HG03520 (cell line): ENCODE measurements at regions not wholly inside any gene's neighbourhood (a gene's known extent, or its start where the extent isn't known, plus 50 kb on each side); places are given as distances from the start of the nearest gene placed in this dataset.

Experiments
- ATAC-seq: cut with Tn5 transposase; IDR thresholded peaks from one replicate; pipeline ENCODE4 v1.9.1; 2021; ENCODE audit warnings: mild to moderate bottlenecking, moderate library complexity; ENCODE audit not compliant: unreplicated experiment

DNA sequence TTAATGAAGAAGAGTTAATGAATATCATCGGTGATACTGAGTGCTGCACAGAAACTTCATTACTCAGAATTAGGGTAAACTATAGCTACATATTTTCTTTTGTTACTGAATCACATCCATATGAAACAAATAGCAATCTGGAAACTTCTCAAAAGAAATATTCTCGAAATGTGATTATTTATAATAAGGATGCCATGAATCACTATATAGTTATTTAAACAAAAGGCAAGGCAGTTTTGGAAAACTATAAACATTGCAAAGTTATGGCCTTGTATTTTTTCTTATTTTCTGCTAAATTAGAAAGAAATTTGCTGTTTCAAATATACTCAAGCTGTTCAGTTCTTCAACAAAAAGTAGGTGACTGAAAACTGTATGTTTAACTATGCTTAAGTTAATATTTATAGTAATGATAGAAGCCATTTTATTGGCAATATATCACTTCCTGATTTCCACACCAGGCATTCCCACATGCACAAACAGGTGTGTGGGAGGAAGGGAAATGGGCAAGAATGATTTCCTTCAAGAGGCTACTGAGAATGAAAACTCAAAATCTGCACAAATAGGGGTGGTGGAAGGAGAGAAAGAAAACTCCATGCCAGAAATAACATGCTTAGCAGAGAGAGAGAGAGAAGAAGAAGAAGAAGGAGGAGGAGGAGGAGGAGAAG lies 74.5 kb upstream of the FRY start:
- ATAC-seq: no peak

DNA sequence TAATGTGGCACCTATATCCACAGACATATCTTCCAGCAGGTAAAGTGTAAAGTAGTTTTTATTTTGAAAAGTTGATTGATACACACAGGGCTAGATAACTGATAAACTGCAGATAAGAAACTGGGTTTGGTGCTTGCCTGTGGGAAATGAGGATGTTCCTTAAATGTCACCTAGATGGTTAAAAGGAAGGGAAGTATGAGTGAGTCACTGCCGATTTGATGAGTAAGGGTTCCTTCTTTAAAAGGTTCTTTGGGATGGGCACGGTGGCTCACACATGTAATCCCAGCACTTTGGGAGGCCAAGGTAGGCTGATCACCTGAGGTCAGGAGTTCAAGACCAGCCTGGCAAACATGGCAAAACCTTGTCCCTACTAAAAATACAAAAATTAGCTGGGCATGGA lies 73.8 kb upstream of the FRY start:
- ATAC-seq: no peak

DNA sequence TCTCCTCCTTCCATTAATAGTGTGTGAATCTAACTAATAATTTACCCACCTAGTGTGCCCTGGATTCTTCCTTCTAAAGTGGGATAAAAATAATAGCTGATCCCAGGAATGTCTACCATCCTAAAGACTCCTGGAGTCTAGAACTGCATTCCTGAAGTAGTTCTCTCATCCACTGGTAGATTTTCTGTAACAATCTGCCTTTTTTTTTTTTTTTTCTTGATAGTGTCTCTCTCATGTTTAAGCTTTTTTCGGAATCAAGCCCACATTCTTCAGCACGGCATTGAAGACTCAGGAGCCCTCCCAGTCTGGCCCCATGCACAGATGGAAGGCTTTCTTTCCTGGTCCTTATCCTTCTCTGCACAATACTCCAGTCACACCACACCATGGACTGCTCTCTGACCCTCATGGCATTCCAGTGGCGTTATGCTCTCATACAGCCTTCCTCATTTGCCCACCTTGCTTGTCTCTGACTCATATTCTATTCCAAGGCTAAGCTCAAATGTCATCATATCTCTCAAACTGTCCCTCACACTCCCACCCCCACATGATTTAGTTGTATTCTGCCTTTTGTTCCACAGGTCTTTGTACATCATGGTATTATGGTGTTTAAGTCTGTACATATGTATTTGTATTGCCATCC lies 68.7 kb upstream of the FRY start:
- ATAC-seq: no peak

DNA sequence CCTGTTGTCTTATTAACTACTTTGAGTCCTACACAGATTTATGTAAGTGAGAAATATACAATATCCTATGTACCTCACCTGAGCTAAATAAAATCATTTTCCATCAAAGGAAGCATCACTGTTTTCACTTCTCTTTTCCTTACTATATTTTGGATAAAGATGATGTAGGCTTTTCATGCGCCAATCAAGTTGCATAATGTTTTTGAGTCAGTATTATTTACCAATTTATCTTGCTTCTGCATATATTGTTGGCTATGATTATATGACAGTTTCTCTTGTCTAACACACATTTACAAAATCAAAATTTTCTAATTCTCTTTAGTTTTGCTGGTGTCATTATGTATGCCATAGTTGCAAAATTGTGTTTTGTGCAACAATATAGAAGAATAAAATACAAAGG lies 67.9 kb upstream of the FRY start:
- ATAC-seq: no peak

DNA sequence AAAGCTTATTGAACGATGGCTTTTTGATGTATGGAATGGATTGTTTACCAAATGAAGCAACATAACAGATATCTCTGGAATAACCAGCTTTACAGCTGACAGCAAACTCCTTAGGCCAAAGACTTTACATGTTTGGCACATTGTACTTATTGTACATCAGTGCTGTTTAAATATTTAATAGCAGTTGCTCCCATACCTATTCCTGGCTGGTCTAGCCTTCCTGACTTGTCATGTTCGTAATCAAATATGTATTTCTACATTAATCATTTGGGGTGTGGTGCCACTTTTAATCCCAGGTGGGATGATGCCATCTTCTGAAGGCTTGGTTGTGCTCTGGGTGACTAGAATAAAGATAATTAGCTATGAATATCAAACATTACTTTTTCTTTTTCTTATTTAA lies 67.4 kb upstream of the FRY start:
- ATAC-seq: no peak

DNA sequence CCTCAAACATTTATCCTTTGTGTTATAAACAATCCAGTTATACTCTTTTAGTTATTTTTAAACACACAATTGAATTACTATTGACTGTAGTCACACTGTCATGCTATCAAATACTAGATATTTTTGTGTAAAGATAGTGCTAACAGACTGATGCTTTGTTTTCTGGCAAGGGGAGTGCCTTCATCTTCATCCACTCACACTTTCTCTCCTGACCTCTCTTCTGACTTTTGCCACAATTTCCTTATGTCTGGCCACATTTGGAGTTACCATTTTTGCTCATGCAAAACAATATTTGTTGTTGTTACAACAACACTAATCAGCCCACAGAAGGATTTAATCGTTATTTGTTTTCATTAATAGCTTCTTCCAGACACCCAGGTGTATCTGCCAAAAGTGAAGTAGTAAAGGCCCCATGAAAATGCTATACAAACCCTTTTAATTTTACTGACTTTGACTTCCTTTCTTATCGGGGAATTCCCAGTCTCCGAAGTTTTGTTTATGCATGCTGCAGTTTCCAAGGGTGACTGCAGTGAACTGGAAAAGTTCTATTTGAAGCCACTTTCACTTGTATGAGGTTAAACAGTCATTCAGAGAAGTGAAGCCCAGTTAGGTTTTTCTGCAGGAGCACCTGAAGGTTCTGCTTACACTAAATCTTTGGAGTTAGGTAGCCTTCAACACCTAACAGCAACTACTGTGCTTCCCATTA lies 66.1 kb upstream of the FRY start:
- ATAC-seq: peak; percentile 91

DNA sequence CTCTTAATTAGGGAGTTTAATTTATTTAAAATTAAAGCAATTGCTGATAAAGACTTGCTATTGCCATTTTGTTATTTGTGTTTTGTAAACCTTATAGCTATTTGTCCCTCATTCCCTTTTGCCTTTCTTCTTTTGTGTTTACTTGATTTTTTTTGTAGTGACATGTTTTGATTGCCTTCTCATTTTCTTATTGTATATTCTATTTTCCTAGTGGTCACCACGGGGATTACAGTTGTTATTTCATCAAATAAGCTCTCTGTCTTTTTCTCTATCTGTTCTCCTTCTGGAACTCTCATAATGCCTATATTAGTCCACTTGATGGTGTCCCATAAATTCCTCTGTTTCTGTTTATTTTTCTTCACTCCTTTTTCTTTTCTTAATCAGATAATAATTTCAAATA lies 64.4 kb upstream of the FRY start:
- no peak for ATAC-seq

DNA sequence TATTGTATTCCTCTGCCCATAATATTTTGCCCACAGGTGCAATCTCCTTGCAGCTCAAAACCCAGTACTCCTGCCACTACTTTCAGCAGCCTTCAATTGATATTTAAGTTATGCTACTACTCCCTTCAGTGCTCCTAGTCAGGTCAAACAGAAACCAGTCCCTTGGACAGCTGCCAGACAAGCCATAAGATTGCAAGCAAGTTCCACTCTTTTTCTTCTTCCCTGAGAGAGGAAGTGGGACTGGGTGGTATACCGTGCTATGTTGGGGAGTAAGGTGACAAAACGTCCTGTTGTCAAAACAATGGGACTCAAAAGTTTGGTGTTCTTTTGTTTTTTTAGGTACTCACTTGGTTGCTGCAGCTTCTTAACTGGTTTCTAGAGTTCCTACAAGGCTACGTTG lies 63.1 kb upstream of the FRY start:
- no peak for ATAC-seq

DNA sequence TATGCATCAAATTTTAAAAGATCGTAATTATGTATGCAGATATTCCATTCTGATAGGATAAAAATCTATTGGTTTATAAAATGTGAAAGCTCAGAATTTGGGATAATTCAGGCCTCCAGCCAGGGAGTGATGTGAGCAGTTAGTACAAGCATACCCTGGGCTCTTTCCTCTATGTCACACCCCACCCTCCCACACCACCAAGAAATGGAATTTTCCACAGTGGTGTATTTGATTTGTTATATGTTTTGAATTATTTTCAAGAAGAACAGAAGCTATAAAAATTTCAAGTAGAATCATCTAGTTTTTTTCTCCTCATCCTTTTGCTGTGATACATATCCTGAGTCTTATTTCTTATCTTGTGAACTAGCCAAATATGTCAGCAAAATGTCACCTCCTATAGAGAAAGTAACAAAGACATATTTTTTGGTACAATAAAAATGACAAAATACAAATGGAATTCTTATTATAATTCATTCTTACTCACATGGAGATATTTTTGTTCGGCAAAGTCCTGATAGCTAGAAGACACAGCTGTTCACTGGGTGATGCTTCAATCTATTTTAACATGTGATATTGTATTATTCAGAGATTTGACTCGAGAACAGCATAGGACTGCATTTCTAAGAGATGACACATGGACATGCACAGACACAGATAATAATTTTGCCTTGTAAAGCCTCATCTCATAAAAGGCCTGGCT lies 61.2 kb upstream of the FRY start:
- no peak for ATAC-seq

DNA sequence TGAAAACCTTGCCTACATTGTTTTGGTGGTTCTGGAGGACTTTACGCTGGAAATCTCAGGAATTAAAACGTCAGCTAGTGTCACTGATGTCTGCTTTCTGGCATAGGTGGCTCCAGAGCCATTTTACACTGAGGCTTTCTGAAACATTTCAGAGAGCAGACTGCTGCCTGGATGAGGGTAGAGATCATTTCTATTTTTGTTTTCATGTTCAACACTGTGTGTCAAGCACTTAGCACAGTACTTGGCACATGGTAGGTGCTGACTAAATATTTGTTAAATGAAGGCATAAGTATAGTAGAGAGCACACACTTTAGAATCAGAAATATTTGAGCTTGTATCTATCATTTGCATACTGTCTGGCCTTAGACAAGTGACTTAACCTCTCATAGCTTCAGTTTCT lies 59.1 kb upstream of the FRY start:
- no peak for ATAC-seq

DNA sequence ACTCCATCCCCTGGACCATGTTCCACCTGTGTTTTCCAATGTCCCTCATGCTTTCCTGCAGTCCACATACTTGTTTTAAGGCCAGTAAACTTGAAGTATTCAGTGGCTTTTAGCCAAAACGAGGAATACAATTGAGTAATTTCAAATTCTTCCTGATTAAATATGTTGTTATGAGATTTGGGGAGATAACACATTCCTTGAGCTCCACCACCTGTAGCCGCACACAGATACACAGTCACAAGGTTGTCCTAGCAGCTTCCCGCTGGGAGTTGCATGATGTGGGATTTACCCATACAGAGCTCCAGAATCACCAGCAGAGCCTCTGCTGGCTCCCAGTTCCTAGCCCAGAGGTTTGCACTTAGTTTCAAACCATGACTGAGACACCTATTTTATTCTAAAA lies 53.6 kb upstream of the FRY start:
- no peak for ATAC-seq

DNA sequence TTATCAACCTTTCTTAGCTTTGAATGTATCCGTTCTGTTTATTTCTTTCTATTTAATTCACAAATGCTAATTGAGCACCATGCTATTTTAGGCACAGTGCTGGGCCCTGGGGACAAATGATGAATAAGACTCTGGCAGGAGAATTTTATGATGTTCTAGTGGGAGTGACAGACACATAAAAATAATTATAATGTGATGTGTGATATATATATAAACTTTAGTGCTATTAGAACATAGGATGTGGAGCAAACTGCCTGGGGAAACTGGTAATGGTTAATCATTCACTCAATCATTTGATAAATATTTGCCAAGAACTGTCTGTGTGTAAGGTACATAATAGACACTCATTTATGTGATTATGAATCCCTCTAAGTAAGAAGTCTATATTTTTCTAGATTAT lies 50.7 kb upstream of the FRY start:
- no peak for ATAC-seq
